GM19238 (cell line): ENCODE measurements at regions not wholly inside any gene's neighbourhood (a gene's known extent, or its start where the extent isn't known, plus 50 kb on each side); places are given as distances from the start of the nearest gene placed in this dataset.
"Not testable (repeated sequence)": the region's sequence is repeated elsewhere in the genome, so short reads cannot be mapped to it uniquely, and the experiment has no call there.

Experiments
- DNase-seq: peaks from one replicate; pipeline ENCODE4 v3.0.0; 2011; ENCODE audit warnings: low spot score; ENCODE audit not compliant: insufficient read length

DNA sequence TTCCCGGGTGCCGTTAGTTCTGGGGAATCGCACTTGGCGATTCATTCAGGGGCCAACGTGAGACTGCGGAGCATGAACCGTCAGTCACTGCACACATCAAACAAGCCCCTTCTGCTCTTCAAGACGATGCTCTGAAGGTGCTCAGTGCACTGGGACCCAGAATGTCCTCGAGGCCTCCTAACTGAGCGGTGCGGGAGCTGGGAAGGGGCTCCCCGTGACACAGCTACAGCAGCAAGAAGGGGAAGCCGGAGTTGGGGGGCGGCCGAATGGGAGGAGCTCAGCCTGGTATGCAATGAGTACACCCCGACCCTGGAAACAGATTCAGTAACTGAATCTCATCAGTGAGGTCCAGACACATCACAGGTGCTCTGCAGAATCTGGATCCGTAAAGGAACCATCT is 150.8 kb downstream of the SHANK2 start:
- no peak for DNase-seq

DNA sequence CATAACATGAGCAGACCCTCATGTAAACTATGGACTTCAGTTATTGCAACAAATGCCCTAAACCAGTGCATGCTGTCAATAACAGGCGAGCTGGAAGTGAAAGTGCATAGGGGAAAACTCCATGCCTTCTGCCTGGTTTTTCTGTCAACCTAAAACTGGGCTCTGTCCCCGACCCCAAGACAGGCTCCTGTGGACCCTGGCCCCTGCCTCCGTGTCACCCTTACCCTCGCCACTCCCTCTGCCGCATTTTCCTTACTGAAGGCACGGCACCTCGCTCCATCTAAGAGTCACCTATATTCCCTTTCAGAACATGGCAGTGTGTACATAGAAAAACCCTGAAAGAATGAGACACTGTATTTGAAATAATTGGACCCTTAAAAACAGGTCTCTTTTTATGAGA is 151.3 kb downstream of the SHANK2 start:
- DNase-seq, result no peak

DNA sequence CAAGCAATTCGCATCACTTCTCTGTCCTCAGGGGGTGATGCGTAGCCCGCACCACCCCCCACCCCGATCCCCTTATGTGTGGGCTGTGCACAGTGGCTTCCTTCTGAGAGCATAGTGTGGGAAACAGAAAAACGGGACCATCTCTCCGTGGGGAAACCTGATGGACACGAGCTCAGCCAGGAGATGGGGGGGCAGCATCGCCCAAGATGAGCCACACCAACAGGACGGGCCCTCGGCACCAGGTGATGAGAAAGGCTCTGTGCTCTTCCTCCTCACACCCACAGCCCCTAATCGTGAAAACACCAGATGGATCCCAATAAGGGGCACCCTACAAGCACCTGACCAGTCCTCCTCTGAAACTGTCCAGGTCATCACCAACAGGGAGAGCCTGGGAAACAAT is 153.6 kb downstream of the SHANK2 start:
- no peak for DNase-seq

DNA sequence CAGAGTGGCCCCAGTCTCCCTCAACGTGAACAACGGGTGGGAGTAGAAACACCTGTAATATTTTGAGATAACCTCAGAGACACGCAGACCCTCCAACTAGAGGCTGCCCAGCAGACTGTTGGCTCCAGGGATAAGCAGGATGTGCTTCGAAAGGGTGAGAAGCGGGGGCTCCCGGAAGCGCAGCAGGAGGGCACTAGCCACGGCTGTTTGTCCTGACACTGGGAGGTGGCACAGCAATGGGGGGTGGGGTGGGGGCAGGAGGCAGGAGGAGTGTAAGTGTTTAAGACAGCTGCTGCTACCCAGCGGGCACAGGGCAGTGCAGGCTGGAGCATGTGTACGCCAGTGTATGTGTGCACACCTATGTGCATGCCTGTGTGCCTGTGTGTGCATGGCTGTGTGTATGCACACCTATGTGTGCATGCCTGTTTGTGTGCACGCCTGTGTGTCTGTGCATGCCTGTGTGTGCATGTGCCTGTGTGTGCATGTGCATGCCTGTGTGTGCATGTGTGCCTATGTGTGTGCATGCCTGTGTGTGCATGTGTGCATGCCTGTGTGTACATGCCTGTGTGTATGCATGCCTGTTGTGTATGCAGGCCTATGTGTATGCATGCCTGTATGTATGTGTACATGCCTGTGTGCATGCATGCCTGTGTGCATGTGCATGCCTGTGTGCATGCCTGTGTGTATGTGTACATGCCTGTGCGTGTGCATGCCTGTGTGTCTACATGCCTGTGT is 154.7 kb downstream of the SHANK2 start:
- DNase-seq, result no peak

DNA sequence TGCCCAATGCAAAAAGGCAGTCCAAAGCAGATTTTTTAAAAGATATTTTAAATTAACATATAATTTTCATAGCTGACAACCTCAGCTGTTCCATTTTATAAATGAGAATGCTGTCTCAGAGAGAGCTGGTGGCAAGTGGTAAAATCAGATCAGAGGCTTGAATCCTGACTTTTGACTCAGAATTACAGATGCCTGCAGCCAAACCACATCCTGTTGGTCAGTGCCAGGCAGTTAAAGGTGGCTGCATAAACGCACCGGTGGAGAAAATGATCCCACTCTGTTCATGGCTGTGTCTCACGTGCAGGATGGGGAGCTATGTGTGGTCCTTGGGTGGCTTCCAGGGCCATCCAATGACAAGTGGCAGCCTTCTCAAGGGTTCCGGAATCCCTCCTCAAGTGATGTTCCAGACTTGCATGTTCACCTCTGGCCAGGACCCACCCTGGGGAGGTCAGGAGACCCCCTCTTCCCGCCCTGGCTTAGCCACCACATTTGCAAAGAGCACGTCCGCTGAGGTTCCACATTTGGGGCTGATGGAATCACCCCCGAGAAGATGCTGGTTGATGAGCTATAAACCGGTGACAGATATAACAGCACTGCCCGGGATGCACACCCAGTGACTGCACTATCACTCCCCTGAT is 155.5 kb downstream of the SHANK2 start:
- no peak for DNase-seq

DNA sequence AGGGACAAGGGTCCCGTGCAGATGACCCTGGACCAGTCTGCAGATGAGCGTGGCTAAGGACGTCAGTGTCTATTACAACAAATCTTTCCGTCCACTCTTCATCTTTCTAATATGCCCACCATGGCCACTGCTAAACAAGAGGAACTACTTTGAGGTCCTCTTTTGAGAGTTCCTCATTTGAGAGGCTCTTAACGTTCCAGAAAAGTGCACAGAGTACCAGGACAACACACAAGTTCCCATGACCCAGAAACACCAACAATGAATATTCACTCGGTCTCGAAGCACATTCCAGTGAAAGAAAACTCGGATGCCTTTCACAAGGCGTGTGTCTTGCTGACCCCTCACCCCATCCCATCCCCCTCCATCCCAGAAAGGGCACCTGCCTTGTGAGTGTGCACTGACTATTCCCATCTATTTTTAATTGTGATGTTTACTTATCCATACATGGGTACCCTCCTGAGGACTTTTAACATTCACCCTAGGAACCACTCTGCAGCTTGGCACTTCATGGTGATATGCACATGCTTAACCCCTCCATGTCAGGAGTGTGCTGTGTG is 157.0 kb downstream of the SHANK2 start:
- no peak for DNase-seq

DNA sequence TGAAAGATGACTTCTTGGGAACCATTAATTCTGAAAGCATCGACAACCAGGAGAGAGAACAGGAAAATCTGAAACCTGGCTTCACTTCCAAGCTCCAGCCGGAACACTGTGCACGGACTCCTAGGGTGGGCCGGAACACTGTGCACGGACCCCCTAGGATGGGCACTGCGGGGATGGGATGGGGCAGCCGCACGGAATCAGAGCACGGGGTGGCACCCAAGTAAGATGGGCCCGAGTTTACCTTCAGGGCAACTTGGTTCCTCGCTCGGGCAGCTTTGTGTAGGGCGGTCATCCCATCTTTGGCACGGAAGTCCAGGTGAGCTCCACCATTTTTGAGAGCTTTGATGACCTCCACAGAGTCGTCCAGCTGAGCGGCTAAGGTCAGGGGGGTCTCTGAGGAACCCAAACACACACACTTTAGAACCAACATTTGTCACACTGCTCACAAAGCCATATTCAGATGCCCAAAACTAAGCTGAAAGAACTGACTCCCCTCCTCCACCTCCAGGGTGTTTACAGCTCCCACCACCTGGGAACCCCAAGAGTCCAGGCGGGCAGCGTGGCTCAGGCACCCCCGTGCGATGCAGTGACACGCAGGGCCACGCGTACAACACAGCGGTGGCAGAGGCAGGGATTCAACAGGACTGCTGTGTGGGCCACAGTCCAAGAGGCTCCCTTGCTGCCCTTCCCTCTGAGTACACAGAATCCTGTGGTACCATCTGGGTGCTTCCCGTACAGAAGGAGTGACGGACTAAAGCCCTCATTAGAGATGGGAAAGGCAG is 157.9 kb downstream of the SHANK2 start:
- DNase-seq, result no peak

DNA sequence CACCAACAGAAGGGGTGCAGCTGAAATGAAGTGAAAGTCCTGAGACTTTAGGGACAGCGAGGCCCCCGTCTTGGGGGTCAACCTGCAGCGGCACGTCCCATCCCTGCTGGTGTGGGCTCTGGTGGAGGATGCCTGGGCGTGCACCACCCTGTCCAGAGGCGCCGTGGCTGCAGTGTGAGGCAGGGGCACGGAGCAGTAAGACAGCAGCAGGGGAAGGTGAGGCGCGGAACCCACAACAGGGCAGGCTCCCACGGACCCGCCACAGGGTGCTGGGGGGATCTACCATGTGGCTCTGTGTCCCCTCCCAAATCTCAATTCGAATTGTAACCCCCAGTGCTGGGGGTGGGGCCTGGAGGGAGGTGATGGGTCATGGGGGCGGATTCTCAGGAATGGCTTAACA is 158.6 kb downstream of the SHANK2 start:
- DNase-seq, result no peak

DNA sequence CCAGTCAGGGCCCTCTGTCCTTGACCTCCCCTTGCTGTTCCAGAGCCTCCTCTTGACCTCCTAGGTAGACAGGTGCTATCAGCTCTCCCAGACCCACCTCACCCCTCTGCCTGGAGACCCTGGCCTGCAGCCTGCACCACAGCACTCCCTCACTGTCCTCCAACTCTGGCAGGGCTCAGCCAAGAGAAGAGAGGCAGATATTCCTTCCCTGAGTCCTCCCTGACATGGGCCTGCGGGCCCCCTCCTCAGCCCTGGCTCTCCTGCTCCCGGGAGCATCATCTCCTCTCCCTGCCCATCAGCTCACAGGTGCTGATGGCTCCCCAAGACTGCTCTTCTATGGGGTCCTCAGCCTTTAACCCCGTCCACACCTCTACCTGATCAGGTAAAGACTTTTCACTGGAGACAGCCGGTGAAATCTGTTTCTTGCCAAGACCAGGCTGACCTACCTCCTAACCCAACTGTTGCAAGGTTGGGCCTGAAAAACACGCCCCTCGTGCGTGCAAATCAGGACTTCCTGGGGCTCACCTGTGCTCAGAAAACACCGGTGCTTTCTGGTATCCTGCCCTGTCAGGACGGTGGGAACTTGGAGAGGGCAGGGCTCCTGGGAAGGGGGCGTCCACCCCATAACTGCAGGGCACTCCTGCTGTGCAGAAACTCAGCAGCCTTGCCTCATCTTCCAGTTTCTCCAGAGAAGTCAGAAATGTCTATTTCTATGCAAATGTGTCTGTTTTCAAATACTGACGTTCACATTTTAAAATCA is 160.7 kb downstream of the SHANK2 start:
- no peak for DNase-seq

DNA sequence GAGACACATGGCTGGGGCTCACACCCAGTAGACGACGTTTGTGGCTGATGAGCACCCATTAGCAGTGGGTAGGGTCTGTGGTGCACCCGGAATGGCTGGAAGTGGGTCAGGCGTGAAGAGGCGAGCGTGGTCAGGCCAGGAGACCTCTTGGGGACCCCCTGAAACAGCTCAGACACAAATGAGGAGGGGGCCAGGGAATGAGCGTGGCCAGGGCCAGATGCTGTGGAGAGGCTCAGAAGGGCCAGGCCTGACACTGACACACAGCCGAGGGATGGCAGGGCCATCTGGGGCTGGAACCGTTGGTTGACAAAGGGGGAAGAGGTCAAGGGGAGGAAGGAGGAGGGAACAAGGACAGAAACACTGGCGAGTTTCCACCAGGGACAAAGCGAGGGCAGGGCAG is 162.8 kb downstream of the SHANK2 start:
- DNase-seq, result no peak

DNA sequence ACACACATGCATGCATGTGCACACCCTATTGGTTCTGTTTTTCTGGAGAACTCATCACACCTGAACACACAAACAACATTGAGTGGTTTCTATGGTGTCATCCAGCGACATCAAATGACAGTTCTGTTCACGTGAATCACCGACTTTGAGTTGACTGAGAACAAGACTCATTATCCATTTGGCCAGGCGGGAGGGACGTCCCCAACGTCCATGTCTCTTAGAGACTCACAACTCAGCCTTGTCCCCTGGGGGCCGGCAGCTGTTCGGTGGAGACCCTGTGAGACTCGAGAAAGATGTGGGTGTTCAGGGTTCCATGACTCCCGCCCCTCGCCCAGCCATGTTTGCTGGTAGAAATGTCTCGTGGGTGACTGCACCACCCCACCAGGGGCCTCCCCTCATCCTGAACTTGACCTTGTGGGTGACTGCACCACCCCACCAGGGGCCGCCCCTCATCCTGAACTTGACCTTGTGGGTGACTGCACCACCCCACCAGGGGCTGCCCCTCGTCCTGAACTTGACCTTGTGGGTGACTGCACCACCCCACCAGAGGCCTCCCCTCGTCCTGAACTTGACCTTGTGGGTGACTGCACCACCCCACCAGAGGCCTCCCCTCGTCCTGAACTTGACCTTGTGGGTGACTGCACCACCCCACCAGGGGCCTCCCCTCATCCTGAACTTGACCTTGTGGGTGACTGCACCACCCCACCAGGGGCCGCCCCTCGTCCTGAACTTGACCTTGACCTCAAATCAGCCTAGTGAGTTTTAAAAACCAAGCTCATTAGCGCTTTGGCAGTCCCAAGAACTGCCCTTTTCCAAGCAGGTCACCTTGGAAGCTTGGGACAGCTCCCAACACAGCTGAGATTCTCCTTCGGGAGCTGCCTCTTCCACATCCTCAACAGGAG is 163.8 kb downstream of the SHANK2 start:
- DNase-seq, result not testable (repeated sequence)

DNA sequence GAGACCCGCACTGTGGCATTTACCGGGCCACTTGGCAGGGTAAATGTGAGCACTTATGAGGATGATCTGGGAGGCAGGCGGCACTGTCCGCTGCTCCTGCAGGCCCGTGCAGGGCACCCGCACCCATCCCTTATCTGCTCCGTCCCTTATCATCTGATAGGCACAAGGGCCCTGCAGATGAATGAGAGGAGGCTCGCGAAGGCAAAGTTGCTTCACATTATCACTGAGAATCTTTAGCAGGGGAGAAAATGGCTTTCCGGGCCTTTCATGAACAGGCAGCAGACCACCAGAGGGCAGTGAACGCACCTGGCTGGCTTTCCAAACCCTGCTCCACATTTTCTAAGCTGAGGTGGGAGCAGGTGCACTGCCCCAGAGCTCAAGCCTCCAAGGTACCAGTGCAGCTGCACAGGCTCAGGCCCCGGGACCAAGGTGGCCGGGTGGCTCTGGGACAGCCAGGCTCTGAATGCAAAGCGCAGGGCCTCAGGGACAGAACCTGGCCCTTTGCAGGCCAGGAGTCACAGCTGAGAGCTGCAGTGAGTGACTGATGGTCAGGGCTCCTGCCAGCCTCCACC is 165.6 kb downstream of the SHANK2 start:
- DNase-seq, result no peak

DNA sequence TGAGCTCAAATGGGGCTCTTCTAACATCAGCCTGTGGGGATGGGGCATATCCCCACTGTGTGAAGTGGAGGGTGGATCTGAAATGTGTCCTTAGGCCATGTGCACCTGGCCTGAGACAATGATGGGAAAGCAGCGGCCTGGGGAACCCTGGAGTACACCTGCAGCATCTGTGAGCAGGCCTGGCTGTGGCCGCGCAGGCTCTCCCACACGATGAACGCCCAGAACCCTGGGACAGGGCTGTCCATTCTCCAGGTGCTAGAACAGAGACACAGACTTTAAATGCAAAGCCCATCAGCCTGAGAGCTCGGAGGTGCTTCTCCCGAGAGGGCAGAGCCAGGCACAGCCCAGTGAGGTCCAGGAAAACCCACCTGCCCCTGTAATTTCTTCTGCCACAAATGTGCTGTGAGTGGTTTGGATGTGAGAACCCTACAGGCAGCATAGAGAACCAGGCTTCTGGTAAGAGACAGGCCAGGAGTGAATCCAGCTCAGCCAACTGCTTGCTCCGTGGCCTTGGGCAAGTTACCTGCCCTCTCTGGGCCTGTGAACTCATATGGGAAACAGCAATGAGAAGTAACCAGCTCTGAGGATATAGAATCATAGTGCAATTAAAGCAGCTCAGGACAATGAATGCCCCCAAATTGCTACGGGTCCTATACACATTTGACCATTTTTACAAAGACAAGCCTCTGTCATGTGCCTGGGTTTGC is 167.9 kb downstream of the SHANK2 start:
- DNase-seq, result no peak

DNA sequence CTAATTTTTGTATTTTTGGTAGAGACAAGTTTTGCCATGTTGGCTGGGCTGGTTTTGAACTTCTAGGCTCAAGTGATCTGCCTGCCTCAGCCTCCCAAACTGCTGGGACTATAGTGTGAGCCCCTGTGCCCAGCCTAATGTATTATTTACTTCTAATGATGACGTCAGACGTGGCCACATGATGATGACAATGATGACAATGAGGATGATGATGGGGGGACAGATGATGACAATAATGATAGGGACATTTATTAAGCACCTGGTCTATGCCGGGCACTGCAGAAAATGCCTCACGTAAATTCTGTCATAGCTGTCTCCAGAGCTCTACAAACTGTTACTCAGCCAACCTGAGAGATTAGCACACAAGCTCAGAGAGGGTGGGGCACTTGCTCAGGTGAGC is 169.3 kb downstream of the SHANK2 start:
- DNase-seq, result no peak

DNA sequence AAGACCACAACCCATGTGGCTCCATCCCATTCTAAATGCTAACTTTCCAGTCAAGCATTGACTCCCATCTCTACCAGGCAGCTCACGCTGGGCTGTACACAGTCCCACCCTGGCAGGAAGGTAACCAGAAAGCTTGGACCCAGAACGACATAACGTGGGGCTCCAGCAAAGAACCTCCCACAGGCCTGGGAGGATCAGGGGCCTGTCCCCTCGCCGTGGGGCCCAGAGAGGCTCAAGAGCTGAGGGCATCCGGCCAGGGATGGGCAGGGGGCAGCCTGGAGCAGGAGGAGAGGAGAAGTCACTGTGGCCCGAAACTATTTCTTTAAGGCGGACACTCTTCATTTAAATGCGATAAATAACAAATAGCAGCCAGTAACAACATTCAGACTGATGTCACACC is 169.9 kb downstream of the SHANK2 start:
- DNase-seq, result no peak

DNA sequence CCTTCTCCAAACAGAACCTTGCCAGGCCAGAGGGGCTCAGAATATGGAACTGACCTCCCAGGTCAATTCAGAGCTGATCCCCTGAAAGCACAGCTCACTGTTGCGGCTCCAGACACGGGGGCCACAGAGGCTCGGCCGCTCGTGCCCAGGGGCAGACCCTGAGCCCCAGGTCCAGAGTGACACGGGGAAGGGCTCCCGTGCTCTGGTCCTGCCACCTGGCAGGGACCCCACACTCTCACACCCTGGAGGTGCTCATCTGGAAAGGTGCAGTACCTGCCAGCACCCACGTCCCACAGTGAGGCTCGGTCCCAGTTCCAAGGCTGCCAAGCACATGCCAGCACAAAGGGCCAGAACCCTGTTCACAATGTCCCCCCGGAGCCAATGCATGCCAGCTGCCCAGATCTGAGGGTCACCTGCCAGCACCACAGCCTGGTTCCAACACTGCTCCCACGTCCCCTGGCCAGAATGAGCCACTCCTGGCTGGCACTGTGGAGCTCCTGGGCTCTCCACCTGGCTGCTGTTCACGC is 170.6 kb downstream of the SHANK2 start:
- DNase-seq, result no peak

DNA sequence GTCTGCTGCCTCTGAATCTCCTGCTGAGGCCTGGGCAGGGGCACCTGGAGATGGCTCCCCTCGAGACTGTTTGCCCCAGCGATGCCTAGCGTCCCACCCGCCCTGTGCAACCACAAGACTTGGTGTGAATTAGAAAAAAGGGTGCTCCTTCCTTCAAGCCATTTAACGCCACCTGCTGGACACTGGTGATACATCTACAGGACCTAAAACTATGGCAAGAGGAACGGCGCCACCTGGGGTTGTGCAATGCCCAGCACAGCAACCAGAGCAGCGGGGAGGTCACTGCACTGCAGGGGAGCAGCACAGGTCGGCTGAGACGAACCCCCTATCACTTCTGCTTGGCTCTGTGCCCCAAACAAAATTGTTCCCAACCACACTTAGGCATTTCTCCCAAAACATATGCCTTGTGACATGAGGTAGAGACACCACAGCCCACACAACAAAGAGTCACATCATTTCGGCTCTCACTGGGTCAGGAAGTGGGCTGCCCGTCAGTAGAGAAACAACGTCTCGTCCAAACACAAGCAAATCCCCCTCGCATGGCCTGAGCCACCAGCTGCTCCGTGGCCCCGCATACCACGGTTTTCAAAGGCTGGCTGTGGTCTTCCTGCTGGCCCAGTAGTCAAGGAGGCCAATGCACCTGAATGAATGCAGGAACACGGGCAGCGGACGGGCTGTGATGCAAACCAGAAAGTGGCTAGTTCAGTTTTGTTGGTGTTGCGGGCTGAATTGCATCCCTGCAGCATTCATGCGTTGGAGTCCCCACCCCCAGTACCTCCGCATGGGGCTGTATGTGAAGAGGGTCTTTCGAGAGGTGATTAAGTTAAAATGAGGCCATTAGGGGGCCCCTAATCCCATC is 171.9 kb downstream of the SHANK2 start:
- DNase-seq, result peak; percentile 36

DNA sequence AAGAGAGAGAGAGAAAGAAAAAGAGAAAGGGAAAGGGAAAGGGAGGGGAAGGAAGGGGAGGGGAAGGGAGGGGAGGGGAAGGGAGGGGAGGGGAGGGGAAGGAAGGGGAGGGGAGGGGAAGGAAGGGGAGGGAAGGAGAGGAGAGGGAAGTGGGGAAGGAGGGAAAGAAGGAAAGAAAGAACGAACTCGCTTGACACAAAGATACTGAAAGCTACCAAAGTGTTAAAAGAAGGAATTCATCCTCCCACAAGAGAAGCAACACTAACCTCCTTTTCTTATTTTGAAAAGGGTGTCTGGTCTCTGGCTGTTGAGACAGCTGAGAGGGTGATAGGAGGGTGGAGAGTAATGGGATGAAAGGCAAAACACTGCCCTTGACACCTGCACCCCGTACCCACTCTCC is 172.6 kb downstream of the SHANK2 start:
- DNase-seq, result no peak
